H1 (cell line): ENCODE measurements at regions not wholly inside any gene's neighbourhood (a gene's known extent, or its start where the extent isn't known, plus 50 kb on each side); places are given as distances from the start of the nearest gene placed in this dataset.

Experiments used
- CTCF ChIA-PET: fragments of 300-600 bp; sonication (Branson Sonifier 250); formaldehyde crosslinking; loops from one replicate; lab custom pipeline; 2021; ENCODE audit not compliant: partially characterized antibody; lab: Charles Lee
- POLR2A ChIA-PET: fragments of 300-600 bp; sonication (Branson Sonifier 250); formaldehyde crosslinking; loops from one replicate; lab custom pipeline; 2021; ENCODE audit warnings: inconsistent platforms; ENCODE audit not compliant: partially characterized antibody; lab: Charles Lee
- DNase-seq, 2 experiments: peaks; one replicate each; pipeline versions ENCODE4 v3.0.0 to v3.0.0-alpha.2; 2010 to 2022; ENCODE audit warnings: low spot score in 2 of 2, low read depth in 1 of 2, mixed read lengths in 1 of 2
- FAIRE-seq: peaks from 2 replicates; lab custom pipeline; 2011; peaks lifted over from hg19 to GRCh38; lab: Jason Lieb, UNC
- H2AFZ ChIP-seq: 2 replicates; pipeline ENCODE4 v1.8.1; 2012; ENCODE audit warnings: low read length, inconsistent platforms
- H2AK5ac ChIP-seq: 2 replicates; pipeline ENCODE4 v1.6.1; 2013; ENCODE audit warnings: low read depth, low read length
- H2BK120ac ChIP-seq: replicated peaks from 2 replicates; pipeline ENCODE3; 2013; ENCODE audit warnings: low read depth, low read length, inconsistent platforms
- H2BK12ac ChIP-seq: 2 replicates; pipeline ENCODE4 v1.6.1; 2013; ENCODE audit warnings: low read depth, low read length
- H2BK15ac ChIP-seq: 2 replicates; pipeline ENCODE4 v1.6.1; 2013; ENCODE audit warnings: low read length
- H2BK20ac ChIP-seq: 2 replicates; pipeline ENCODE4 v1.6.1; 2013; ENCODE audit warnings: low read length
- H2BK5ac ChIP-seq: 2 replicates; pipeline ENCODE4 v1.6.1; 2013; ENCODE audit warnings: low read depth, low read length
- H3K14ac ChIP-seq: 2 replicates; pipeline ENCODE4 v1.6.1; 2013; ENCODE audit warnings: inconsistent platforms; ENCODE audit not compliant: insufficient read length
- H3K18ac ChIP-seq: 2 replicates; pipeline ENCODE4 v1.6.1; 2013; ENCODE audit warnings: low read length; ENCODE audit errors: extremely low read depth
- H3K23ac ChIP-seq: 2 replicates; pipeline ENCODE4 v1.6.1; 2013; ENCODE audit warnings: inconsistent platforms; ENCODE audit not compliant: insufficient read length
- H3K23me2 ChIP-seq: 2 replicates; pipeline ENCODE4 v1.6.1; 2013; ENCODE audit warnings: low read depth, low read length
- H3K27ac ChIP-seq: 2 replicates; pipeline ENCODE4 v1.6.1; 2011; ENCODE audit warnings: low read depth, low read length, inconsistent platforms
- H3K27me3 ChIP-seq, 4 experiments: replicated peaks in 1 of 4; 1 replicate in 1 of 4; 2 replicates in 3 of 4; pipeline versions ENCODE4 v1.6.1 to v1.8.1; 2011 to 2013; ENCODE audit warnings: low read length in 3 of 4, mild to moderate bottlenecking in 3 of 4, inconsistent platforms in 2 of 4, mixed read lengths in 2 of 4, moderate library complexity in 1 of 4; ENCODE audit not compliant: control insufficient read depth in 3 of 4, insufficient read depth in 3 of 4; ENCODE audit errors: extremely low read depth in 1 of 4
- H3K36me3 ChIP-seq, 4 experiments: 2 replicates each; pipeline versions ENCODE4 v1.6.1 to v1.8.1; 2011 to 2013; ENCODE audit warnings: mild to moderate bottlenecking in 4 of 4, low read length in 3 of 4, moderate library complexity in 2 of 4, control low read depth in 1 of 4, inconsistent platforms in 1 of 4; ENCODE audit not compliant: insufficient read depth in 4 of 4, control insufficient read depth in 2 of 4
- H3K4ac ChIP-seq: replicated peaks from 2 replicates; pipeline ENCODE3; 2013; ENCODE audit warnings: low read length, low read depth, mixed read lengths, inconsistent platforms; ENCODE audit not compliant: insufficient read length
- H3K4me1 ChIP-seq, 4 experiments: replicated peaks in 1 of 4; 1 replicate in 1 of 4; 2 replicates in 3 of 4; pipeline versions ENCODE4 v1.6.1 to v1.8.1; 2011 to 2013; ENCODE audit warnings: low read length in 3 of 4, inconsistent platforms in 2 of 4, mixed read lengths in 1 of 4; ENCODE audit not compliant: insufficient read depth in 4 of 4, control insufficient read depth in 3 of 4
- H3K4me2 ChIP-seq, 2 experiments: 2 replicates each; pipeline versions ENCODE4 v1.6.1 to v1.8.1; 2011 to 2013; ENCODE audit warnings: low read depth in 2 of 2, low read length in 2 of 2, control low read depth in 1 of 2, inconsistent platforms in 1 of 2, mild to moderate bottlenecking in 1 of 2; ENCODE audit not compliant: insufficient read depth in 1 of 2
- H3K4me3 ChIP-seq, 4 experiments: fragments of 200-600, 300-600 bp in 1 of 4; sonication (generic), shearing (Covaris generic), sonication (Bioruptor Twin) in 1 of 4; 2 replicates each; pipeline versions ENCODE4 v1.5.1 to v1.8.1; 2011 to 2016; ENCODE audit warnings: low read length in 4 of 4, low read depth in 3 of 4, control low read depth in 2 of 4, inconsistent platforms in 2 of 4, mild to moderate bottlenecking in 2 of 4, mixed read lengths in 1 of 4, moderate library complexity in 1 of 4; ENCODE audit not compliant: insufficient read depth in 2 of 4; ENCODE audit errors: extremely low read depth in 1 of 4
- H3K56ac ChIP-seq: replicated peaks from 2 replicates; pipeline ENCODE3; 2013; ENCODE audit warnings: low read depth, mild to moderate bottlenecking, mixed read lengths, low read length, inconsistent platforms; ENCODE audit not compliant: insufficient read length
- H3K79me1 ChIP-seq: 2 replicates; pipeline ENCODE4 v1.6.1; 2013; ENCODE audit warnings: low read depth, low read length, control low read depth
- H3K79me2 ChIP-seq, 2 experiments: 2 replicates each; pipeline versions ENCODE4 v1.6.1 to v1.8.1; 2012 to 2013; ENCODE audit warnings: low read length in 2 of 2, mild to moderate bottlenecking in 2 of 2, inconsistent platforms in 1 of 2; ENCODE audit not compliant: insufficient read depth in 2 of 2, control insufficient read depth in 1 of 2
- H3K9ac ChIP-seq, 4 experiments: replicated peaks in 1 of 4; 1 replicate in 1 of 4; 2 replicates in 3 of 4; pipeline versions ENCODE4 v1.6.1 to v1.8.1; 2011 to 2013; ENCODE audit warnings: low read depth in 3 of 4, low read length in 3 of 4, control low read depth in 2 of 4, mild to moderate bottlenecking in 2 of 4, moderate library complexity in 2 of 4, inconsistent platforms in 1 of 4; ENCODE audit errors: extremely low read depth in 1 of 4
- H3K9me3 ChIP-seq, 2 experiments: 2 replicates each; pipeline versions ENCODE4 v1.6.1 to v1.8.1; 2012 to 2013; ENCODE audit warnings: mild to moderate bottlenecking in 2 of 2, moderate library complexity in 2 of 2, control low read depth in 1 of 2, inconsistent platforms in 1 of 2, low read depth in 1 of 2, low read length in 1 of 2, mixed read lengths in 1 of 2; ENCODE audit not compliant: insufficient read depth in 2 of 2
- H4K20me1 ChIP-seq, 2 experiments: replicated peaks in 1 of 2; 2 replicates each; pipeline versions ENCODE3 to v1.8.1; 2011 to 2013; ENCODE audit warnings: inconsistent platforms in 2 of 2, low read length in 2 of 2, mild to moderate bottlenecking in 1 of 2; ENCODE audit not compliant: insufficient read depth in 2 of 2, control insufficient read depth in 1 of 2
- H4K5ac ChIP-seq: 2 replicates; pipeline ENCODE4 v1.6.1; 2013; ENCODE audit warnings: low read length, low read depth, mixed read lengths, inconsistent platforms; ENCODE audit not compliant: insufficient read length
- H4K8ac ChIP-seq: 2 replicates; pipeline ENCODE4 v1.8.0; 2013; ENCODE audit warnings: mild to moderate bottlenecking, moderate library complexity, low read length, inconsistent platforms; ENCODE audit not compliant: insufficient read depth; ENCODE audit errors: extremely low read depth
- H4K91ac ChIP-seq: replicated peaks from 2 replicates; pipeline ENCODE3; 2013; ENCODE audit warnings: low read length, mixed read lengths, inconsistent platforms; ENCODE audit not compliant: insufficient read length
- EGR1 ChIP-seq: IDR thresholded peaks from 2 replicates; pipeline ENCODE4 v1.6.1; 2011; ENCODE audit warnings: low read depth, low read length, borderline replicate concordance
- WGBS, 2 experiments: shearing (Covaris generic) in 1 of 2; methylation state at CpG; one replicate each; pipeline versions ENCODE4 v1.1.6 to v1.1.7; 2013 to 2015; ENCODE audit warnings: low lambda C conversion rate in 2 of 2, mixed read lengths in 2 of 2, inconsistent platforms in 1 of 2, low coverage in 1 of 2, missing lambda C conversion rate in 1 of 2; ENCODE audit not compliant: insufficient replicate concordance in 2 of 2, insufficient coverage in 1 of 2, insufficient read length in 1 of 2; ENCODE audit errors: extremely low coverage in 1 of 2, missing lambda C conversion rate in 1 of 2; 5-methylcytosine and 5-hydroxymethylcytosine counted together

GRCh38 chr6:113680301-113680700, 176.8 kb upstream of the MARCKS start:
- Histone ChIP-seq H4K5ac (no peak overlapping the region), H4K20me1 (no peaks in the 10 kb centered on the region), H3K4me2 (no peak overlapping the region), H3K4ac (no peak overlapping the region), H4K91ac (no peak overlapping the region), H2AK5ac (no peak overlapping the region), H3K79me1 (no peaks in the 10 kb centered on the region), H3K27ac (no peak overlapping the region), H3K79me2 (no peaks in the 10 kb centered on the region), H2BK20ac (no peak overlapping the region), H3K27me3 (no peaks in the 10 kb centered on the region), H3K14ac (no peak overlapping the region), H2AFZ (no peak overlapping the region), H2BK120ac (no peak overlapping the region), H4K8ac (no peak overlapping the region), H2BK12ac (no peak overlapping the region), H3K18ac (no peak overlapping the region), H3K23ac (no peak overlapping the region), H3K23me2 (no peaks in the 10 kb centered on the region), H3K9me3 (no peaks in the 10 kb centered on the region), H2BK15ac (no peak overlapping the region), H3K9ac (no peak overlapping the region), H2BK5ac (no peak overlapping the region), H3K4me3 (no peak overlapping the region), H3K56ac (no peak overlapping the region), H3K36me3 (no peaks in the 10 kb centered on the region), H3K4me1 (peaks cover 0 to 7% (median 4%) of the 10 kb centered on the region in 4 experiments; a peak in 5 of 7 replicates)
- WGBS, 2 experiments, result 88% methylated on average over 2 of the region's 2 CpGs; no CpG with 5 or more reads in 1 of the 2 experiments
- POLR2A ChIA-PET, result no interaction called here
- TF ChIP-seq EGR1, result no peak
- CTCF ChIA-PET, result interaction anchor here (0.6 to 1.1 kb wide), 3 partner anchors 16 to 229 kb away, joined by 3 to 4 read pairs (median 3); no protein-coding TSS in a partner anchor
- FAIRE-seq (no peak), DNase-seq (no peak)
